HG03520 (cell line): ENCODE measurements at regions not wholly inside any gene's neighbourhood (a gene's known extent, or its start where the extent isn't known, plus 50 kb on each side); places are given as distances from the start of the nearest gene placed in this dataset.

Experiments
- ATAC-seq: cut with Tn5 transposase; IDR thresholded peaks from one replicate; pipeline ENCODE4 v1.9.1; 2021; ENCODE audit warnings: mild to moderate bottlenecking, moderate library complexity; ENCODE audit not compliant: unreplicated experiment

DNA sequence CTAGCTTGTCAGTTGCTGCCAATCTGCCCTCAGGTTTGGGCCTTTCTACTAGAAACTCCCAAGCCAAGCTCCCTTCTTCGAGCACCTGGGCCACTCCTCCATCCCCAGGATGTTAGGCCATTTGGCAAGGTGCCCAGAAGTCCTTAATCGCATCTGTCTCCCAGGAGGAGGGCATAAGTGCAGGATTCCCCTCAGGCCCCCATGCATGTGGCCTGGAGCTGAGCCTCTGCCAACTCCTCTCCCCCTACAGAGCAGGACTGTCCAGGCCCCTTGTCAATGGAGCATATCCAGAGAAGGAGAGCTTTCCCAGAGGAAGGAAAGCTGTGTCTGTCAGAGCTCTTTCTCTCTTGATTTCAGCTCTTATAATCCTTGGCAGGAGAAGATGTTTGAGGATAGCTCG lies 182.6 kb upstream of the ROPN1 start:
- no peak for ATAC-seq

DNA sequence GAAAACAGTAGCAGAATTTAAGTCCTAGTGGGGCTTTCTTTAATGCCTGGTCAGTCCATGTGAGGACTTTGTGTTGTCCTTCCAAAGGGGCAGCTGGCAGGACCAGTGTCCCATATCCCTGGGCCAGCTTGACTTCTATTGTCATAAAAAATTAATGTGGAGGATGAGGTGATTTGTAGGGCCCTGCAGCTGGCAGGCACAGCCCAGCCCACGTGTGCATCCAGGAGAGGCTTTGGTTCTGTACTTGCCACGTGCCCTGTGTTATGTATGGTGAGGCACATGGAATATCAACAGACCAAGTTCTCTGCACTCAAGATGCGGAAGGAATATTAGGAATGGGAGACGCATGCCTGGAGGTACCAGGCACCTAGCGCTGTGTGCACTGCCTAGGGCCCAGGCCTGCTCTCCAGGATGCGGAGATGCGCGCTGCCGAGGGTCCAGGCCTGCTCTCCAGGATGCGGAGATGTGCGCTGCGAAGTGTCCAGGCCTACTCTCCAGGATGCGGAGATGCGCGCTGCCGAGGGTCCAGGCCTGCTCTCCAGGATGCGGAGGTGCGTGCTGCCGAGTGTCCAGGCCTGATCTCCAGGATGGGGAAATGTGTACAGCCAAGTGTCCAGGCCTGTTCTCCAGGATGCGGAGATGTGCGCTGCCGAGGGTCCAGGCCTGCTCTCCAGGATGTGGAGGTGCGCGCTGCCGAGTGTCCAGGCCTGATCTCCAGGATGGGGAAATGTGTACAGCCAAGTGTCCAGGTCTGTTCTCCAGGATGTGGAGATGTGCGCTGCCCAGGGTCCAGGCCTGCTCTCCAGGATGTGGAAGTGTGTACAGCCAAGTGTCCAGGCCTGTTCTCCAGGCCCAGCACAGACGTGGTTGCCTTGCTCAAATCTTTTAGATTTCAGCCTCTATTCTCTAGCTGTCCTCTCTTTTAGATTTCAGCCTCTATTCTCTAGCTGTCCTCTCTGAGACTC lies 183.3 kb upstream of the ROPN1 start:
- no peak for ATAC-seq

DNA sequence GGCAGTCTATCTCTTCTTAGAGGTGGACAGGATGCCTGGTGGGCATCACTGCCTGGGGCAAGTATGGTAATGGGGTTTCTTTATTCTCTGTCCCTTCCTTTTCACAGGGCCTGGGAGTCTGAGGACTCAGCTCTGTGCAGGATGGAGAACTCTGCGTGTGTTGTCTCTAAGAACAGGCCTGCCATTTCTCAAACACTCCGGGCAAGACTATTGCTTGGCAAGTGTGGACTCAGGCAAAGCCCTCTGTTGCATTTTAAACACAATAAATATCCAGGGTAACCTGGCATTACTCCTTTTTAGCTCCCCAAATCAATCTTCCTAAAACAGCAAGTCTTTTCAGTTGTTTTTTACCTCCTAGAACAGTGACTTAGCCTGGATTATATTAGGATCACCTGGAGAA lies 185.1 kb upstream of the ROPN1 start:
- ATAC-seq = no peak

DNA sequence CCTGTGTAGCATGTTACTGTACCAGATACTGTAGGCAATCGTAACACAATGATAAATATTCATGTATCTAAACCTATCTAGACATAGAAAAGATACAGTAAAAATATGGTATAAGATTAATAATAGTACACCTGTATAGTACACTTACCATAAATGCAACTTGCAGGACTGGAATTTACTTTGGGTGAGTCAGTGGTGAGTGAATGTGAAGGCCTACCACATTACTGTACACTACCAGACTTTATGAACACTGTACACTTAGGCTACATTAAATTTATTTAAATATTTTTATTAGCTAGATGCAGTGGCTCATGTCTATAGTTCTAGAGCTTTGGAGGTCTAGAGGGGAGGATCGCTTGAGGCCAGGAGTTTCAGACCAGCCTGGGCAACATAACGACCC lies 186.6 kb upstream of the ROPN1 start:
- ATAC-seq = no peak

DNA sequence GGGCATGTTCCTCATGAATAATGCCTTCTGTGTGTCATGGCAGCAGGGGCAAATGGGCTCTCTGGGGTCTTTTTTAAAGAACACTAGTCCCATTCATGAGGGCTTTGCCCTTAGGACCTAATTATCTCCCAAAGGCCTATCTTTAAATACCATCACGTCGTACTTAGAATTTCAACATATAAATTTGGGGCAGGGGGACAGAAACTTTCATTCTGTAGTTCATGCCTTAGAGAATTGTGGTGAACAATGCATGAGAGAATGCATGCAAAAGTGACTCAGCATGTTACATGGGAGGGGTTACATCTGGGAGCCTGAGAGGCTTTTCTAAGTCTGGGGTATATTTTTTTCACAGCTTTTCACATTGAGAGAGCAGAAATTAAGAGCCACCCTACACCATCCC lies 208.5 kb upstream of the ROPN1 start:
- ATAC-seq = no peak

DNA sequence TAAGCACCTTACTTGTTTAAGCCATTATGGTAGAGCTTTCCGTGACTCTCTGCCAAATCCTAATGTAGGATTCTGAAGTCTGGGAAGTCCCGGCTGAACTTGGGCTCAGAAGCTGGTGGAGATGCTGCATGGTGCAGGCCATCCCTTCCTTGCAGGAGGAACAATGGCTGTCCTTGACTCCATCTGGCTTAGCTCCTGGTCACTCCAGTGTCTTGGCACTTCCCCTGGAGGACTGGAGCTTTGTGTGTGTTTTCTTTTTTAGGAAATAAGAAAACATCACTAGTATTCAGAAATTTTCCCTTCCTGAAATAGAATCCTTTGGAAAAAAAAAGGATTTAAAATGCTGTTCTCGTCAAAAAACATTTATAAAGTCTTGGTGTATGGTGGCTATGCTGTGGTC lies 209.3 kb upstream of the ROPN1 start:
- ATAC-seq = no peak

DNA sequence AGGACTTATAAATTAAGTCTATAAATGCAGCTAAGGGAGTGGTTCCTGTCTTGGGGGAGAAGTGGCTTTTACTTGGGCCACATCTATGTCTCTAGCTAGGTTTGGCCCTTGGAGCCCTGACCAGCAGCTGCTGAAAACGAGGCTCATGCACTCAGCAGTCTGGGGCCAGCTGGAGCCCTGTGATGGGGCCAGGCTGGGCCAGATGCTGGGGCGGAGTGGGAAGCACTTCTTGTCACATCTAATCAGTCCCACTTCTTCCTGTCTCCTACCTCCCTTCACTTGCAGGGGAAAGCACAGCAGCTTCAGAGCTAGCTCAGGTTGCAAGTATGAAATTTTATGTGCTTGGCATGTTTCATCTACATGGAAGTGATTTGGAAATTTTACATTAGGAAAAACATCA lies 209.9 kb upstream of the ROPN1 start:
- no peak for ATAC-seq

DNA sequence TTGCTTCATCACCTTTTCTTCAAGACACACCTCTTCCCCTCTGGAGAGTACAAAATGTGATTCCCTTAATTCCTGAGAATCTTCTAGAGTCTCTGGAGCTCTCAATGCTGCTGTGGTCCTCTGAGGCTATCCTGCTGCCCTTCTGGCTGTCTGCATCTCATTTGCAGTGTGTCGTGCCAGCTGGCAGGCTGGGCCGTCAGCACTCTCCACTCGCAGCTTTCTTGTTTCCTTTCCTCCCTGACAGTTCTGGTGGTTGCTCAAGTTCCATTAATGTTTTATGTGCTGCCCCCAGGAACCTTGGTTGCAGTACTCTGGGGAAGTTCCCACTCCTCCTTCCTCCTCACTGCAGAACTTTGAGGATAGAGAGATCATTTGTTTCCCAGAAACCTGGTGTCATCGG lies 210.8 kb upstream of the ROPN1 start:
- no peak for ATAC-seq

DNA sequence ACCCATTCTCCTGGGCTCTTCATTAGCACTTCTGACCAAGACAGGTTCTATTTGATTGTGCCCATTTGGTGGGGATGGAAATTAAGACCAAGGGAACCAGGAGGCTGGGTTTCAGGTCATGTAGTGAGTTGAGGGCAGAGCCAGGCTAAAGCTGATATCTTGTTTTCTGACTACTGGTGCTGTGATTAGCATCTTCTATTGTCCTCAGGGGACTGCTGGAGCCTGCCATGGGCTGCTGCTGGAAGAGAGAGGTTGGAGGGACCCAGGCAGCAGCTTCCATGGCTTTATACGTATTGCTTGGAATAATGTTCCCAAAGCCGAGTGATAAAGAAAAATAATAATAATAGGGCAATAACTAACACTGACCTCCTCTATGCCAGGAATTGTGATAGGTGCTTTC lies 211.4 kb upstream of the ROPN1 start:
- ATAC-seq = no peak

DNA sequence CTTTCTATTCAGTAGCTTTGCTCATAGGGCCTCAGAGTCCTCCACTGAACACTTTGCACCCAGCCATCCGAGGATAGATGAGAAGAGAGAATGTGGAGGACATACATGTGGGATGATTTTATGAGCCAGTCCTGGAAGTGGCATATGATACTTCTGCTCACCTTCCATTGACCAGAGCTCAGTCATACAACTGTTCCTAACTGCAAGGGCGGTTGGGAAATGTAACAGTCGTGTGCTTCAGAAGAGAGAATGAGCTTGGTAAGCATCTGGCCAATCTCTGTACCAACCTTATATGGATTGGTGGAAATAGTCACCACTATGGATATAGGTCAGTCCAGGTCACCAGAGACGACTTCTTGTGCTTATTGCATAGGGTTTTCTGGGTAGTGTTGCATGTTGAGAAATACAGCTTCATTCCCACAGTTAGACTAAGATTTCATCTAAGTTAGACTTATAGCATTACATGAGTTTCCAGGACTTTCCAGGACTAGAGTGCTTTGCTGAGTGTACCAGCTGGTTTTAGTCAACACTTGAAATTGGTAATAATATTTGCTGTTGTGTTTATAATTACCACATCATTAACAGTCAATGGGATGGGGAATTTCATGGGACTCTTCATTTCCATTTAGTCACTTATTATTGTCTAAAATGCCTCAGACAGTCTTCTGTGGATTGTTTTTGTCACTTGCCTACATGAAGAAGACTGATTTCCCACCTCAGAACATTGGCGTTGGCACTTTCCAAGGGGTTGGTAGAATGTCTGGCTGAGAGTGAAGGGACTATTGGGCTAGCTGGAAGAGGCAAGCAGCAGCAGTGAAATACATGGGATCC lies 214.5 kb upstream of the ROPN1 start:
- no peak for ATAC-seq

DNA sequence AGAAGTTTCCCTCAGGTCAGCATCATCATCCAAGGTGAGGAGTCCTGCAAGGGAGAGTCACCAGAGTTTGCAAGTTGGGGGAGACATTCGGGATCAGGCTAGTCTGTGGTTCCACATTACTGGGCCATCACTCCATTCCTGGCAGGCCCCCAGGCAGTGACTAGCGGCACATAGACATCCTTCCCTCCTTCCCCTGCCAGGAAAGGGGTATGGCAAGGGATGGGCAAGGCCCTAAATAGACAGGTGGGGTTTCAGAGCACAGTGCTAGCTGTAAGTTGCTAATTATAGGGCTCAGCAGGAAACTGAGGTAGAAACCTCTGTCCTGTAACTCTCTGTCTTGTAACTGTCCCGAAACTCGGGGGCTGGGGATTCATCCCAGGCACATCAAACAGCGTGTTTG lies 215.2 kb upstream of the ROPN1 start:
- no peak for ATAC-seq

DNA sequence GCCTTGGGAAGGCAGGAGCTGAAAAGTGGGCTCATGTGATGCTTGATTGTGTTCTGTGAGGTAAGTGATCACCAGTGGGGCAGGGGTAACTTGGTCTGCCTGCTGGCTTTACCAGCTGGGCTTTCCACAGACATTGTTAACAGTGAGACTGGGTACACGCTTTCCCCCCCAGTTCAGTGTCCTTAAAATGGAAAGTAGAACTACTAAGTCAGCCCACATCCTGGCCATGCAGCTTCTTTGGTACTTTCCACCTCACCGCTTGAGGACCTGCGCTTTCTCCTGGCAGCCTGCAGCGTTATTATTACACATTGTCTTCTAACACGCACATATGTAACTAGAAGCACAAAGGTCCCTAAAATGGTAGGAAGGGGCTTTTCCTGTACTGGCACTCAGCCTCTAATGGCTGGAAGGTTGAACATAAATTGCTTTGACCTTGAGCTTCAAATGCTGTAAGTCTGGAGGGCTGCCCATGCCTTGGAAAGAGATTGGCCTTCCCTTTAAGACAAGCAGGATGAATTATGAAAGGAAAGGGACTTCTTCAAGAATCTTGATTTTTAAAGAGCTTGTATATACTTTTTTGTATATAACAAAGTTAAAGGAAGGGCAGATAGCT lies 216.1 kb upstream of the ROPN1 start:
- ATAC-seq = peak; percentile 84

DNA sequence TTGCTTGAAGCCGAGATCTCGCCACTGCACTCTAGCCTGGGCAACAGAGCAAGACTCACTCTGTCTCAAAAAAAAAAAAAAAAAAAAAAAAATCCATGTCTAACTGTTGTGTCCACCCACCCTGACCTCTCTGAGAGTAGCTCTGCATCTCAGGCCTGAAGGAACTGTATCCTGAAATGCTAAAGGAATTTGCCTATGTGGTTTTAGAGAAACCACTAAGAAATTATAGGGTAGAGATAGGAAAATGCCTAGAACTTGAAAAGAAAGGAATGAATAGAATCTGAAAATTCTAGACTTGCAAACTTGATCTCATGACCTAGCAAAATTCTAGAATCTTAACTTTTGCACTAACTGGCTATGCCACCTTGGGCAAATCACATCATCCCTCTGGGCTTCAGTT lies 217.5 kb upstream of the ROPN1 start:
- ATAC-seq = no peak

DNA sequence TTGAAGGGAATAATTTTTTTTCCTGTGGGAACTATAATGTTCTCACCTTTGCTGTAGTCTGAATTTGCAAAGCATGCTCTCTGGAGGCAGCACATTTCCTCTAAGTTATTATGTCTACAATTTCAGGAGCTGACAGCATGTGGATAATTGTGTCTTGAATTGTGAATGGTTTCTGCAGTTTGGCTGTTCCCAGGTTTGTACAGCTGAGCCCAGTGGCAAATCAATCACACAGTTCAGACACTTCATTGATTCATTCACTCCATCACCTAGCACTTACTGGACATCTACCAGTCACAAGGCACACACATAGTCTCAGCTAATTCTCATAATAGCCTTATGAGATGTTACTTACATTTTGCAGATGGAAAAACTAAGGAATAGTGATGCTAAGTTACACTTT lies 219.0 kb upstream of the ROPN1 start:
- ATAC-seq = no peak

DNA sequence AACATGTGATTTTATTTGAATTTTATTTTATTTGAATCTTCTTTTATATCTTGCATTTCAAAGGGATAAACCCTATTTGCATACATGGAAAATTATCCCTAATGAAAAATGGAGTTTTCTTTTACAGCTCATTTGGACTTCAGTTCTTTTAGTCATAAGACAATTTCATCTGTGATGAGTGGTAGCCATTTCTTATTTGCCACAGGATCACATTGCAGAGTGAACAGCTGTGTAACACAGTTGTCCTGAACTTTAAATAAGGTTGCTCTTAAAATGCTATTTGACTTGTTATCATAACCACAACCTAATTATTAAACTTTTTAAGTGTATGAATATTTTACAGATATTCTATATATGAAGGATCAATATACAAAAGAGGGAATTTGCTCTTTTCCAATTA lies 221.7 kb upstream of the ROPN1 start:
- ATAC-seq = no peak

DNA sequence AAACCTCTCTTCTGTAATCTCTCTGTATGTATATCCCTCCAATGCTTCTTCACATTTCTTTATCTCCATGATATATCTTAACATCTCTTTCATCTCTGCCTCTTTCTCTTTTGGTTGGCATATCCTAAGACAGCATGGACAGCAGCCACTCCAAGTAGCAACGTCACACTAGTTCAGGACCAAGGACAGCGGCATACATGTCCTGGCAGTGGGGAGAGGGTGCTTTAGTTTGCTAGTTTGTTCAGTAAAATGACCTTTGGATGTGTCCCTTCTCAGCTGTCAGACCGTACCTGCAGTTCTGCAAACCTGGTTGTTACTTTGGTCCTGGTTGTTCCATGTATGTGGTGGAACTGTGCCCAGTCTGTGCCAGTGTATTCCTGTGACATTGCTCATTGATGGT lies 225.6 kb upstream of the ROPN1 start:
- no peak for ATAC-seq

DNA sequence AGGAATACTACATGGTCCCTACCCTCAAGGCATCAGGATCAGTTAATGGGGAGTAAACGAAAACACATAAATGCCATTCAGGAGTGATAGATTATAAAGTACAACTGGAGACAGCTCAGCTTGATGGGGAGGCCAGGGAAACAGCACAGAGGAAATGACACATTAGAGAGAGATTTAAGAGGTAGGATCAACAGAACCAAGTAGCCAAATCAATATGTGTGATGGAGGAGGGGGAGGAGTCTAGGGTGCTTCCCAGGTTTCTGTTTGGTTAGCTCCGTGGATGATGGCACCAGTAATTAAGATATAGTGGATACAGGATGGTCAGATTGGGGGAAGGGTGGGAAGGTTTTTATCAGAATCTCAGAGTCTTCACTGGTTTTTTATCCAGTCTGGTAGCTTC lies 229.5 kb upstream of the ROPN1 start:
- no peak for ATAC-seq

DNA sequence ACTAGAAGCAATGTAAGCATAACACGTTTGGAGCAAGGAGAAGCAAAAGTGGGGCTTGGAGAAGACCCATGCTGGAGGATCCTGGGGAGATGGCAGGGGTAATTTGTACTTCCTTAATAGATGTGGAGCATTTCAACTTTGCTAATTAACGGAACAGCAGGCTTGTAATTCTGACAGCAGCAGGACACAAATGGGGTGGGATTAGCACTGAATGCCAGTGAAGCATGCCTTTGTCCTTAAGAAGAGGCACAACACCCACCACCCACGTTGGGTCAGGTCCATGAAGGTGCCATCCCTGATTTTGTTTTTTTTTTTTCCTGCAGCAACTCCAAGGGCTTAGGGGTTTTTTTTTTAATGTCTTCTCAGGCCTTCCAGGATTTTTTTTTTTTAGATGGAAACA lies 231.9 kb upstream of the ROPN1 start:
- no peak for ATAC-seq

DNA sequence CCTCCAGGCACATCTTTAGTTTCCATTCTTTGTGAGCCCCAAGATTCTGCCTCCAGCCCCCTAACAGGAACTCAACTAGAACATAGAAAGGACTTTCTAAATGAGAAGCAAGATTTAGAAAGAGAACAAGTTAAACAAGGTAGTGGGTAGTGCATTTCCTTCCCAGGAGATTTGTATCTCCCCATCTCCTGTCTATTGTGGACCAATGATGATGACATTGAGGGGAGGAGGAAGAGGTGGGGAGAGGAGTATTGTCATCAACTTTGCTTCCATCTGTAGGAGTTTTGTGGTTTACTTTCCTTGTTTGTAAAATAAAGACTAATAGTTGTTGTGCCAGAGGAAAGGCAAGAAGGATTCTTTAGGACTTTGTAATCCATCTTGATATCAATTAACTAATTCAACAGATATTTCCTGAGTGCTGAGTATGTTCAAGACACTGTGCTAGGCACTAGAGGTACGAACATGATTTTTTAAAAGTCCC lies 235.3 kb upstream of the ROPN1 start:
- ATAC-seq = no peak

DNA sequence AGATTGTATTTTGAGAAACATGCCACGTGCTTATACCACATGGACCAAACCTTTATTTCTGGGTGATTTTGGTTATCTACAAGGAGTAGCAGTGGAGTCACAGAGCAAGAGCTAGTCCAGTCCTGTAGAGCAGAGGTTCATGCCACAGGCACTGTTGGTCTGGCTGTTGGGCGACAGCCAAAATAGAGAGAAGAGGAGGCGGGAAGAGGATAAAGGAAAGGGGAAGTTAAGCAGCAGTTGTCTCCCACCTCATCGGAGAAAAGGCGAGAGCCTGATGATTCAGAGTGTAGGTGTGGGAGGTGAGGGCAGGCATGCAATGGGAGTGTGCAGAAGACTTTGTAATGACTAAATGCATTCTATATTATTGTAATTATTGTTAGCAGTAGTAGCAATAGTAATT lies 237.5 kb upstream of the ROPN1 start:
- no peak for ATAC-seq

DNA sequence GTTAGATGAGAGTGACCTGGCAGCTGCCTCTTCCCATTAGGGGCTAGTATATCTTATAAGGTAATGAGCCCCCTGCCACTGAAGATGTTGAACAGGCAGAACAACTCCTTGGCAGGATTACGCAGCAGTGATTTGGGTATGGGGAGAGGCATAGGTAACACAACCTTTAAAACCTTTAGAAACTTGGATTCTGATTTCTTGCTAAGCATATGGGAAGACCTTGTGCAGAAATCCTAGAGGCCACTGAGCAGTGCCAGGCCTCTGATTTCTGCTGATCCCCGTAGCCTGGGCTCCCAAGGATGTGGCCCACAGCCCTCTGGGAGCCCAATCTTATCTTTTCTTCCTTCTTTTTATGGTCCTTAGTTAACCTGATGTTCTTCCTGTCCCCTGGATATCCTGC lies 237.9 kb upstream of the ROPN1 start:
- ATAC-seq = no peak

DNA sequence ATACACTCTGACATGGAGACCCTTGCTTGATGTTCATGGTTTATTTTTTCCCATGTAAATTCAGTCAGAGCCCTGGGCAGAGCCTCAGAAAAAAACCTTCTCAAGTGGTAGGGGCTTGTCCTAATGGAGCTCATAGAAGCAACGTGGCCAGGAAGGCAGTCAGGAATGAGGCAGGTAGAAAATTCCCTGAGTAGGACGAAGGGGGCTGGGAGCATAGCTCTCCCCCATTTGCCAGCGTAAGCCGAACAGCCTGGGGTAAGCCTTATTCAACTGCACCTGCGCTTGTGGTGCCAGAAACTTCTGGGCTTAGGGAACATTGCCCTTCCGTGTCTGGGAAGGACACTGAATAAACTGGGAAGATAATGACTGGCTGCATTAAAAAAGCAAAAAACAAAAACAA lies 238.5 kb upstream of the ROPN1 start:
- ATAC-seq = no peak
